NOMO-1 (cell line): ENCODE measurements at regions not wholly inside any gene's neighbourhood (a gene's known extent, or its start where the extent isn't known, plus 50 kb on each side); places are given as distances from the start of the nearest gene placed in this dataset.
A peak's percentile ranks its signal among the peaks of the same experiment; 100 is the strongest.

ENCODE experiments used
- DNase-seq, 2 experiments: peaks; one replicate each; lab custom pipeline; 2025; ENCODE audit not compliant: unreplicated experiment in 2 of 2; lab: John Stamatoyannopoulos, UW

GRCh38 chr3:106371221-106371970 lies 502.6 kb upstream of the CBLB start:
- DNase-seq = no peak

- no peak for DNase-seq
These were observed 503.4 kb upstream of the CBLB start for GRCh38 chr3:106371971-106372805.

- no peak for DNase-seq
These were observed 504.0 kb upstream of the CBLB start for GRCh38 chr3:106372806-106373190.

GRCh38 chr3:106376016-106376570 lies 507.3 kb upstream of the CBLB start:
- no peak for DNase-seq

- DNase-seq = no peak
These were observed 510.5 kb upstream of the CBLB start for GRCh38 chr3:106379251-106379750.

- no peak for DNase-seq
These were observed 511.4 kb upstream of the CBLB start for GRCh38 chr3:106380232-106380631.

GRCh38 chr3:106381286-106381938 lies 512.6 kb upstream of the CBLB start:
- no peak for DNase-seq

- DNase-seq = no peak
These were observed 513.1 kb upstream of the CBLB start for GRCh38 chr3:106381939-106382335.

GRCh38 chr3:106386050-106386449 lies 517.2 kb upstream of the CBLB start:
- peak; percentile 79 to 83 for DNase-seq

- no peak for DNase-seq
These were observed 524.1 kb upstream of the CBLB start for GRCh38 chr3:106392915-106393314.

- no peak for DNase-seq
These were observed 528.2 kb upstream of the CBLB start for GRCh38 chr3:106397006-106397405.

- no peak for DNase-seq
These were observed 530.2 kb upstream of the CBLB start for GRCh38 chr3:106398891-106399600.

- DNase-seq = no peak
These were observed 530.9 kb upstream of the CBLB start for GRCh38 chr3:106399761-106400160.

GRCh38 chr3:106401666-106402490 lies 533.1 kb upstream of the CBLB start:
- DNase-seq = no peak

GRCh38 chr3:106403371-106404145 lies 534.7 kb upstream of the CBLB start:
- no peak for DNase-seq

- no peak for DNase-seq
These were observed 544.9 kb upstream of the CBLB start for GRCh38 chr3:106413683-106414082.

GRCh38 chr3:106420628-106421027 lies 551.8 kb upstream of the CBLB start:
- DNase-seq = no peak

- DNase-seq = no peak
These were observed 552.6 kb upstream of the CBLB start for GRCh38 chr3:106421426-106421825.

- no peak for DNase-seq
These were observed 553.1 kb upstream of the CBLB start for GRCh38 chr3:106421909-106422308.
